MCF 10A (cell line): ENCODE measurements at regions not wholly inside any gene's neighbourhood (a gene's known extent, or its start where the extent isn't known, plus 50 kb on each side); places are given as distances from the start of the nearest gene placed in this dataset.
"Not testable (repeated sequence)": the region's sequence is repeated elsewhere in the genome, so short reads cannot be mapped to it uniquely, and the experiment has no call there.

Experiments used
- BruUV-seq: library from RNA; stranded (reverse); fragments of 400-500 nt; replicated peaks from 2 replicates; lab custom pipeline; 2021; lab: Mats Ljungman, UMichigan
- CTCF ChIA-PET: fragments of 300-600 bp; sonication (Branson Sonifier 250); formaldehyde crosslinking; extraction: SDS; loops from one replicate; lab custom pipeline; 2021; ENCODE audit warnings: antibody characterized with exemption, inconsistent platforms; lab: Yijun Ruan, JAX
- POLR2A ChIA-PET: fragments of 300-600, 350-650 bp; sonication (Branson Sonifier 250); formaldehyde crosslinking; extraction: SDS; loops from one replicate; lab custom pipeline; 2020; ENCODE audit warnings: antibody characterized with exemption, inconsistent platforms; lab: Yijun Ruan, JAX
- DNase-seq: peaks from one replicate; pipeline ENCODE4 v3.0.0-alpha.2; 2018; ENCODE audit not compliant: unreplicated experiment
- H3K27ac Mint-ChIP-seq: one replicate; pipeline ENCODE4 v1.8.0; 2022; ENCODE audit warnings: mild to moderate bottlenecking, low read depth, mixed read lengths; ENCODE audit not compliant: unreplicated experiment
- H3K27me3 Mint-ChIP-seq: one replicate; pipeline ENCODE4 v1.8.0; 2022; ENCODE audit warnings: mixed read lengths; ENCODE audit not compliant: insufficient read depth, unreplicated experiment
- H3K36me3 Mint-ChIP-seq: one replicate; pipeline ENCODE4 v1.8.0; 2022; ENCODE audit warnings: mild to moderate bottlenecking, moderate library complexity, mixed read lengths; ENCODE audit not compliant: insufficient read depth, unreplicated experiment
- H3K4me1 Mint-ChIP-seq: one replicate; pipeline ENCODE4 v1.8.0; 2022; ENCODE audit warnings: mixed read lengths; ENCODE audit not compliant: insufficient read depth, unreplicated experiment
- H3K4me3 Mint-ChIP-seq: one replicate; pipeline ENCODE4 v1.8.0; 2022; ENCODE audit warnings: mild to moderate bottlenecking, moderate library complexity, mixed read lengths; ENCODE audit not compliant: unreplicated experiment
- H3K9me3 Mint-ChIP-seq: one replicate; pipeline ENCODE4 v1.8.0; 2022; ENCODE audit warnings: mixed read lengths; ENCODE audit not compliant: unreplicated experiment
- intact Hi-C: fragments of 100-400 bp; cut with micrococcal nuclease; formaldehyde crosslinking; loops from 2 replicates; pipeline ENCODE4 v1.14.1; 2022
- TF ChIP-seq, protein P1 (sequence below): fragments of 200-600 bp; IDR thresholded peaks from one replicate; pipeline ENCODE4 v1.8.0; 2022; ENCODE audit warnings: antibody characterized with exemption, mild to moderate bottlenecking; ENCODE audit not compliant: unreplicated experiment

DNA sequence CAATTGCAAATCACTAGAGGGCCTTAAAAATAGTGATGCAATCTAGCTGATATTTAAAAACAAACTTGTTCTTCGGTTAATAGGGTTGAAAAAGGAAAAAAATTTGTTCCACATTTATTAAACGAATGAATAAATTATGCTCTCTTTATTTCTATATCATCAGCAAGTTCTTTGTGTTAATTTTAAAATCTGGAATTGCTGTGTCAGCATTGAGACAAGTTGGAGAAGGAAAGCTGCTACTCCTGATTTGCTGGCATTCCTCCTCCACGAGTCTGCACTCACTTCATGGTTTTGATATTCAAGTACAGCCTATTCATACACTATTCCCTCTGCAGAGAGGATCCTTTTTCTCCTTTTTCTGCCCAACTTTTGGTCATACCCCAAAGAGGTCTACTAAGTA, 117.6 kb downstream of the MRPL39 start:
- TF ChIP-seq, protein P1, sequence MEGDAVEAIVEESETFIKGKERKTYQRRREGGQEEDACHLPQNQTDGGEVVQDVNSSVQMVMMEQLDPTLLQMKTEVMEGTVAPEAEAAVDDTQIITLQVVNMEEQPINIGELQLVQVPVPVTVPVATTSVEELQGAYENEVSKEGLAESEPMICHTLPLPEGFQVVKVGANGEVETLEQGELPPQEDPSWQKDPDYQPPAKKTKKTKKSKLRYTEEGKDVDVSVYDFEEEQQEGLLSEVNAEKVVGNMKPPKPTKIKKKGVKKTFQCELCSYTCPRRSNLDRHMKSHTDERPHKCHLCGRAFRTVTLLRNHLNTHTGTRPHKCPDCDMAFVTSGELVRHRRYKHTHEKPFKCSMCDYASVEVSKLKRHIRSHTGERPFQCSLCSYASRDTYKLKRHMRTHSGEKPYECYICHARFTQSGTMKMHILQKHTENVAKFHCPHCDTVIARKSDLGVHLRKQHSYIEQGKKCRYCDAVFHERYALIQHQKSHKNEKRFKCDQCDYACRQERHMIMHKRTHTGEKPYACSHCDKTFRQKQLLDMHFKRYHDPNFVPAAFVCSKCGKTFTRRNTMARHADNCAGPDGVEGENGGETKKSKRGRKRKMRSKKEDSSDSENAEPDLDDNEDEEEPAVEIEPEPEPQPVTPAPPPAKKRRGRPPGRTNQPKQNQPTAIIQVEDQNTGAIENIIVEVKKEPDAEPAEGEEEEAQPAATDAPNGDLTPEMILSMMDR: no peak
- peaks cover 7% of the 10 kb centered on the region for H3K36me3 Mint-ChIP-seq
- no peak for DNase-seq
- H3K27ac Mint-ChIP-seq: no peak overlapping the region
- ChIA-PET CTCF (interaction anchor here (0.6 to 1.5 kb wide), 5 partner anchors 8 to 112 kb away, joined by 3 to 4 read pairs (median 3); no protein-coding TSS in a partner anchor), POLR2A (no interaction called here)
- H3K4me3 Mint-ChIP-seq: no peak overlapping the region
- BruUV-seq: no TSS peak
- no peaks in the 10 kb centered on the region for H3K27me3 Mint-ChIP-seq
- peaks cover 7% of the 10 kb centered on the region for H3K9me3 Mint-ChIP-seq
- intact Hi-C loops: no loop called here
- H3K4me1 Mint-ChIP-seq: peaks cover 7% of the 10 kb centered on the region

DNA sequence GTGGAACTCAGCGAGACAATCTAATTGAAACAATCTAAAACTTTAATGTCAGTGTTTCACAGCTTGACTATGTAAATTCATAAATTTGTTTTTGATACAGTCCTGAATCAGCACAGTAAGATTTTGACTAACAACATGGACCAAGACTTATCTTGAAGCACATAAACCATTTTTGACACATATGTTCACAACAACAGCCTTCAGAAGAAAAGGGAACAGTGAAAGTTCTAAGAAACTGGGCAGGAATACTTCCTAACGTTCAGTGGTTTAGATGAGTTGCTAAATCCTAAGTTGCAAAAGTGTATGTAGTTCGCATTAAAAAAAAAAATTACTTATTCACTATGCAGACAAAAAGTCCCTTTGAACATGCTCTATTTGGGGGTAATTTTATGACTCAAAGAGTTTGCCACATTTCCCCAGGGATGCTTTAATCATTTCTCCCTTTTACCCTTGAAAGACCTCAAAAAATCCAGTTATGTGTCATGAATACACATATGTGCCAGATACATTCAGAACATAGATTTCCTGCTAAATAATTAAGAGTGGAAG, 120.2 kb downstream of the MRPL39 start:
- Mint-ChIP-seq H3K27me3 (no peaks in the 10 kb centered on the region), H3K27ac (no peak overlapping the region), H3K36me3 (peaks cover 7% of the 10 kb centered on the region), H3K9me3 (peaks cover 8% of the 10 kb centered on the region), H3K4me1 (peaks cover 7% of the 10 kb centered on the region), H3K4me3 (no peak overlapping the region)
- intact Hi-C loops: no loop called here
- ChIA-PET POLR2A (no interaction called here), CTCF (no interaction called here)
- no TSS peak for BruUV-seq
- TF ChIP-seq, protein P1: no peak
- DNase-seq: peak; percentile 1

DNA sequence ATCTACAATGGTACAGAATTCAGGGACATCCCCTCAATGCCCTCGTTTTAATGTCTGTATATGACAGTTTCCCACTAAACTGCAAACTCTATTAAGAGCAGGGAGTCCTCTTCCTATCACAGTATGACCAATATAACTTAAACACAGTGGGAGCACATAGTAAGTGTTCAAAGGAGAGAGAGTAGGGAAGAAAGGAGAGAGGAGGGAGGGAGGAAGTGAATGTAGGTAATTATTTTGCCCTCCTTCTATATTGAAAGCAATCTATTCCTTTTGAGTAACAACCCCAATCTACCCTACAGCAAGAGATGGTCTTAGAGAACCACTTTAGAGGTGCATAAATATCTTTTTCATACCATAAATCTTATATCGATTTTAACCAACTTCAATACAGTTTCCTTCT, 121.4 kb downstream of the MRPL39 start:
- ChIA-PET CTCF (interaction anchor here (0.6 kb wide), 1 partner anchor 163 kb away, joined by 3 read pairs; no protein-coding TSS in a partner anchor), POLR2A (no interaction called here)
- Mint-ChIP-seq H3K4me3 (no peak overlapping the region), H3K27me3 (no peaks in the 10 kb centered on the region), H3K9me3 (peaks cover 19% of the 10 kb centered on the region), H3K36me3 (peaks cover under 1% of the 10 kb centered on the region), H3K4me1 (peaks cover under 1% of the 10 kb centered on the region), H3K27ac (no peak overlapping the region)
- intact Hi-C loops: no loop called here
- BruUV-seq: no TSS peak
- TF ChIP-seq, protein P1: no peak
- no peak for DNase-seq

DNA sequence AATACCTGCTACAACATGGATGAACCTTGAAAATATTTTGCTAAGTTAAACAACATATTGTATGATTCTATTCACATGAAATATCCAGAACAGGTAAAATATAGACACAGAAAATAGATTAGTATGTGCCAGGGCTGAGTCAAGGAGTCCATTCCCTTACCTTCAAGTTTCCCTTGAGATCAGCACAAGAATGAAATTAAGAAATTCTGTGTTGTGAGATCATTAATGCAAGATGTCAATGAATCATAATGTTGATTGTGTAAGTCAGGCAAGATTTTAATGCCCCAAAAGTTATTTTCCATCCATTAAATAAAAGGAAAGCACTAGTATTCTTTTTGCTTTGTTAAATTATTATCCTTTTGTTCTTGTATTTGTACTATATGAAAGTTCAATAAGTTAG, 139.4 kb downstream of the MRPL39 start:
- peak; percentile 35 for DNase-seq
- H3K27me3 Mint-ChIP-seq: no peaks in the 10 kb centered on the region
- ChIA-PET POLR2A (no interaction called here), CTCF (no interaction called here)
- no TSS peak for BruUV-seq
- no peaks in the 10 kb centered on the region for H3K4me1 Mint-ChIP-seq
- H3K36me3 Mint-ChIP-seq: no peaks in the 10 kb centered on the region
- no peak overlapping the region for H3K4me3 Mint-ChIP-seq
- no peak overlapping the region for H3K27ac Mint-ChIP-seq
- TF ChIP-seq, protein P1: no peak
- intact Hi-C loops: no loop called here
- H3K9me3 Mint-ChIP-seq: peaks cover 5% of the 10 kb centered on the region

DNA sequence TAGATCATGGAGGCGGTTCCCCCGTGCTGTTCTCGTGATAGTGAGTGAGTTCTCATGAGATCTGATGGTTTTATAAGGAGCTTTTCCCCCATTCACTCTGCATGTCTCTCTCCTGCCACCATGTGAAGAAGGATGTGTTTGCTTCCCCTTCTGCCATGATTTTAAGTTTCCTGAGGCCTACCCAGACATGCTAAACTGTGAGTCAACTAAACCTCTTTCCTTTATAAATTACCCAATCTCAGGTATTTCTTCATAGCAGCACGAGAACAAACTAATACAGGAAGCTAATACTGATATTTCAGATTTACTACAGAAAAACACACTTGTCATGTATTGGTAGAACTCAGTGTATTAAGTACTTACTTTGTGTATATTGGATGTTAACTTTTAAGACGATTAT, 140.2 kb downstream of the MRPL39 start:
- H3K4me3 Mint-ChIP-seq, H3K27me3 Mint-ChIP-seq, BruUV-seq, H3K36me3 Mint-ChIP-seq, intact Hi-C loops, H3K4me1 Mint-ChIP-seq, H3K27ac Mint-ChIP-seq, H3K9me3 Mint-ChIP-seq, CTCF ChIA-PET: not testable (repeated sequence)
- peak; percentile 11 for DNase-seq
- POLR2A ChIA-PET: interaction anchor here (0.7 kb wide), 1 partner anchor 32 kb away, joined by 3 read pairs; no protein-coding TSS in a partner anchor
